GM12801 (cell line): ENCODE measurements at regions not wholly inside any gene's neighbourhood (a gene's known extent, or its start where the extent isn't known, plus 50 kb on each side); places are given as distances from the start of the nearest gene placed in this dataset.

Source experiments
- CTCF ChIP-seq: IDR thresholded peaks from one replicate; pipeline ENCODE4 v1.5.1; 2011; ENCODE audit warnings: control low read depth; ENCODE audit not compliant: insufficient read length; ENCODE audit errors: extremely low read depth

- TF ChIP-seq CTCF: no peak
Observed at GRCh38 chr5:68740226-68740910, 353.4 kb upstream of the SLC30A5 start.

- TF ChIP-seq CTCF: no peak
Observed at GRCh38 chr5:68744206-68744605, 349.6 kb upstream of the SLC30A5 start.

DNA sequence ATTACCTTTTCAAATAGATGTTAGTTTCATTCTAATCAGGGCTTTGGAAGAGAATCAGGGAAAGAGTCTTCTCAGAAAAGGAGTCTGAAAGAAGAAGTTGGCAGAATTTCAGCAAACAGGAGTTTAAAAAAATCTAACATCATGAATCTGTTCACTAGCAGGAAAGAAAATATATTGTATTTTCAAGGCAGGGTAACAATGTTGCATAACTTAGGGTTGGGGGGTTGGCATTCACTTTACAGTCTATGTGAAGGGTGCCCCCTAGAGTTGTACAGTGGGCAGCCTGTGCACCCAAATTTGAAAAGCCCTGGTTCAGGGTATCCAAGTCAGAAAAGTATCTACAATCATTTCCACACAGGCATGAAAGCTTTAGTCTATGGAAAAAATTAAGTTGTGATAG lies 348.4 kb upstream of the SLC30A5 start:
- no peak for TF ChIP-seq CTCF

- no peak for TF ChIP-seq CTCF
Observed at GRCh38 chr5:68746220-68746619, 347.6 kb upstream of the SLC30A5 start.

GRCh38 chr5:68746643-68747420 lies 347.0 kb upstream of the SLC30A5 start:
- TF ChIP-seq CTCF: no peak

DNA sequence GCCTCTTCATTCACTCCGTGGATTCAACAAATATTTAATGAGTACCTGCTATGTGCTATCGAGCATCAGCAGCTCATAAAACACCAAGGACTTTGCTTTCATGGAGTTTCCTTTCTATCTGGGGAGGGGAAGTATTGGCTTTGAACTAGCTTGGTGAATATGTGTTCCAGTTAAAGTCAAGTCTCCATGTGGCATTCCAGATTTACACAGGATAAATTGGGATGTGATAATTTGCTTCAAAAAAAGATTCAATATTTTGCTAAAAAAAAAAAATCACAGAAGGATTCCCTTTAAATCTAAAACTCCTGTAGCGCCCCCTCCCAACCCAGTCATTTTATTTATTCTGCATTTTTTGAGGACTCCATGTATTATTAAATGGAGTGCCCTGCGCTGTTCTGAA lies 346.3 kb upstream of the SLC30A5 start:
- TF ChIP-seq CTCF: no peak

DNA sequence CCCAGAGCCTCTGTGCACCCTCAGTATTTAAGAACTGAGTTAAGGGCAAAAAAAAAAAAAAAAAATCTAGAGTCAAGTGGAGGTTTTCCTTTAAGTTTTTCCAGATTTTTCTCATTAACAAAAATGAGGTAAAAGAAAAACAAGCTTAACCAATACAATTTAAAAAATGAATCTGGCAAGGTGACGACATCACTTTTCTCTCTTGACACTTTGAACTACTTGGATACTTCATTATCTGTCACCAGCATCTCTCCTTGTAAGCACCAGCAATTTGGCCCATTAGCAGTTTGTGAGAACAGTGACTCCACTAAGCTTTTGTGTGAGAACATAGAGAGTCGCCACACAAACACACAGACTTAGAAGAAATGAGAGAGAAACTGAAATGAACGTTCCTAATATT lies 345.7 kb upstream of the SLC30A5 start:
- TF ChIP-seq CTCF: no peak
